ENCODE measurements at regions not wholly inside any gene's neighbourhood (a gene's known extent, or its start where the extent isn't known, plus 50 kb on each side); places are given as distances from the start of the nearest gene placed in this dataset.

DNA sequence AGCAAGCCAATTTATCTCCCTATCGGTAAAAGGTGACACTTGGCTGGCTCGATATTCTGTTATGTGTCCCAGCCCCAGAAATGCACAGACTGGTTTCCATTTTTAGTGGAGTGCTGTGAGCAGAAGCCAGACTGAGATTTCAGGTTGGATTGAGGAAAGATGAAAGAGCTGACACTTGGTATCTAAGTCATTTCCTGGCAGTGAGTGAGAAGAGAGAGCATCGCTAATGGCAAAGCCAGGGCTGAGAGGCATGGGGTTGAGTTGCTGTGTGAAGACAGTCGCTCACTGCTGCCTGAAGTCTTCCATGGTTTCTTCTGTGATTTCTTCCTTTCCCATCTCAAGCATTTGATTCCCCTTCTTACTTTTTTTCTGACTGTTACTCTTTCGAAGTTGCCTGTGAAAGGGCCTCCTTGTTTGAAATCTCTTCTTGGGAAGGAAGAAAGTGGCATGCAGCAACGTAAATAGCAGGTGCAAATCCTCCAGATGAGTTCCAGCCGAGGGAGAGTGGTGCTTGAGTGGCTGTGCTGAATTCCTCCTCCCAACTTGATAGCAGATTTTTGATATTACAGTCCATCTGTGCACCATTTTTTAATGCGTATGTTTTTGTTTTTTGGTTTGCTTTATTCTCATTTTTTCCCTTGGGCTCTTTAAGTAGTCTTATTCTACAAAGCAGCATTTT, 109.2 kb upstream of the LIMCH1 start:
- DNase-seq (ENCODE audit: low spot score), result no peak

DNA sequence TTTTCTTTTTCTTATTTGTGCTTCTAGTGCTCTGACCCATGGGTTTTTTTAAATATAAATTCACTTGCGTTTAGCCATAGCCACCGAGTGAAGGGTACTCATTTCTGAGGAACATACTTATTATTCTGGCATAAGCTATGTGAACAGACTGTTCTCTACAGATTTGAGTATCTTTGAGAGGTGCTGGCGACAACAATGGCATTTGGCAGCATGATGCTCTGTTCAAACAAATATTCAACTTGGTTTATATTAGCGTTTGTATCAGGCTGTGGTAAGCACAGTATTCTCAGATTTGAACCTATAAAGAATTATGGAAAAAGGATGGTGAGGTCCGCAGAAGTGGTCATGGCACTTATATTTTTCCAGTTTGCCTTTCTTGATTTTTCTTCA, 108.7 kb upstream of the LIMCH1 start:
- no peak for DNase-seq (ENCODE audit: low spot score)

DNA sequence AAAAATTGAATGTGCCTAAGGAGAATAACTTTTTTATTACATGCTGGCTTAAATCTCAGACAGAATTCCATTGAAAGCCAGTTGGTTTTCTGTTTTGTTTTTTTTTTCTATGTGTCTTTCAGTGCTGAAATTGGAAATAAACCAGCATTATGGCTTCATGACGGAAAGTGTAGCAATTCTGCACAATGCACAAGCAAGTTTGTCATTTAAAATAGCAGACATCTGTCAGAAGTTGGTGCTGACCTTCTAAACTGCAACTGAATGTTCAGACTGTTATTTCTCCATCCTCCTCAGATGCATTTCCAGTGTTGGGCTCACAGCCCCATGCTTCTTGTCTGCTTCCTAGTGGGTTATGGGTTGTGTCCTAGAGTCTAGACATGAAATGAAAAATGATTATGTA, 107.2 kb upstream of the LIMCH1 start:
- DNase-seq (ENCODE audit: low spot score), result no peak

DNA sequence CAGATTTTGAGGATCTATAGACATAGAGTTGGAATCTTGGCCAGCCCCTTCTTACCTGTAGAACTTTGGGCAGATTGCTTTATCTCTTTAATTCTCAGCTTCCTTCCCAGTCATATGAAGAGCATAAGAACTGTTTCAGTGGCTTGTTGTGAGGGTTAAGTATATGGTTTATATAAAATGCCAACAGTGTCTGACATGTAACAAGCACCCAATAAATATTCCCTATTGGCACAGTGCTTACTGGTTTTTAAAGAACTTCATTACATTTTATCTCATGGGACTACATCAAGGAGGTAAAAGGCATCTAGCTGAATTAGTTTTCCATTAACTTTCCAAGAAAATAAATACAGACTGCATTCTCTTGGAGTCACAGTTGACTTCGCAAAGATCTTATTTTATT, 106.7 kb upstream of the LIMCH1 start:
- DNase-seq (ENCODE audit: low spot score), result no peak

DNA sequence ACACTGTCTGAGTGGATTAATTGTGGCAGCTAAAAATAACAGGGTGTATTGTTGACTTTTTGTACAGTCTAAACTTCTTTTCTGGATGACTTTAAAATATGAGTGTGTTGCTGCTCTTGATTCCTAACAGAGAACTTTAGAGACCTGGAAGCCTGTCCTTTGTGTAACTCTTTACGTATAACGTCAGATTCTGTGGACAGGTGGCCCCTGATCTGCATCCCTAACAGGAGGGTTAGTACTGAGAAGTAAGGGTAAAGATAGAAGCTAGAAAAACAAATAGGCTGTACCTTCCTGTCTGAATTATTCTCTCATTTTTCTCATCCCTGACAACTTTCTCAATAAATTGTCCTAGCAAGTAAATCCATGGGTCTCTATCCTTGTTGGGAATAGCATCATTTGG, 105.7 kb upstream of the LIMCH1 start:
- DNase-seq (ENCODE audit: low spot score), result no peak

DNA sequence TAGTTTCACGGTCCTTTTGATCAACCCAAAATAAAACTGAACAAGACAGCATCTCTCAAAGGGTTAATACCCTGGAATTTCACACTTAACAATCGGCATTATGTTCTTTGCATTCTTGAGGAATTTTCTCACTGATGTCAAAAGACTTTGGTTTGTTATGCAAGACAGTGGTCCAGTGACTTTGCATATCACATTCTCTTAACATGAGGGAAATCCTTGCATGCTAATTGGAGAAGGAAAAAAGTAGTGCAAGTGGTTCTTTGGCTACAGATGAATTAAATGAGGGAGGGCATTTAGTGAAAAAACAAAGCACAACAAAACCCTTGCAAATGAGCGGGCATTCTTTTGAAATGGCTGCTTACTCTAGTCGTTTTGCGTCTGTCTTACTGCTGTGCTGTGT, 105.1 kb upstream of the LIMCH1 start:
- no peak for DNase-seq (ENCODE audit: low spot score)

DNA sequence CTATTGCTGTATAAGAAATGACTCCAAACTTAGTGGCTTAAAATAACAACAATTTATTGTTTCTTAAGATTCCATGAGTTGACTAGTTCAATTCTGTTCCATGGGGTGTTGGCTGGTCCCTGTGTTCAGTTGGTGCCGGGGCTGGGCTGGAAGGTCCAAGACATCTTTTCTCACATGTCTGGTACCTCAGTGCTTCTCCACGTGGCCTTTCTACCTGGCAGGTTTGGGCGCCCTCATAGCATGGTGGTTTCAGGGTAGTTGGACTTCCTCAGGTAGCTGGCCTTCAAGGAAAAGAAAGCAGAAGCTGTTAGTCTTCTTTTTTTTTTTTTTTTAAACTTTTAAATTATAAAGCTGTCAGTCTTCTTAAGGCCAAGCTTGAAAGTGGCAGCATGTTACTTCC, 104.6 kb upstream of the LIMCH1 start:
- no peak for DNase-seq (ENCODE audit: low spot score)

DNA sequence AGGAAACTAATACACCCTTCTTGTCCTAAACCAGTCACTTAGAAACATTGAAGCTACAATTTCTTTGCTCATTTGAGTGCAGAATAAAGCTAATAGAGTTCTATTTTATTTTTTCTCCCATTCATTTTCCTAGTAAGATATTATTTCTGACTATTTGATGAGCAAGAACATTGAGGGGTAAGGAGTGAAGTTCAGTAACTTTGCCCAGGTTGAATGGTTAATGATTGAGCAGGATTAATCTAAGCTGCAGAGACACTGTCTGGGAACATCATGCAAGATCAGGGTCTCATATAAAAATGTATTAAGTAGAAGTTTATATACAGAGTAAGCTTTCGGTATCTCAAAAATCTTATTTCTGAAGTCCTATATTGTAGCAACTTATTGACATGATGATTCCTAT, 102.4 kb upstream of the LIMCH1 start:
- DNase-seq (ENCODE audit: low spot score), result no peak

DNA sequence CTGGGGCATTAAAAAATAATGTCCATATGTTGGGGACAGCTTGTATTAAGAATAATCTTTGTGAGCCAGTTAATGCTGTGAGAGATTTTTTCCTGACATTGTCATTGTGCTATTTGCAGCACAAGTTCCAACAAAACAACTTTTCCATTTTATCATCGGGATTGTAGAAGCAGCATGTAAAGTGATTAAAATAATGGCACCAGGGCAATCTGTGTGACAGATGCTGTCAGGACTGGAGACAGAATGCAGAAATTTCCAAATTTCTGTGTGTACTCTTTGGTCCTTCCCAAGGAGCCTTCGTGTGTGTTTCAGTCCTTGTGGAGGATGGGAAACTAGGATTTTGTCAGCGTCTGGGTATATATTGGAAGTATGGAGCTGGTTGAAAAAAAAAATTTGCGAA, 101.5 kb upstream of the LIMCH1 start:
- no peak for DNase-seq (ENCODE audit: low spot score)

DNA sequence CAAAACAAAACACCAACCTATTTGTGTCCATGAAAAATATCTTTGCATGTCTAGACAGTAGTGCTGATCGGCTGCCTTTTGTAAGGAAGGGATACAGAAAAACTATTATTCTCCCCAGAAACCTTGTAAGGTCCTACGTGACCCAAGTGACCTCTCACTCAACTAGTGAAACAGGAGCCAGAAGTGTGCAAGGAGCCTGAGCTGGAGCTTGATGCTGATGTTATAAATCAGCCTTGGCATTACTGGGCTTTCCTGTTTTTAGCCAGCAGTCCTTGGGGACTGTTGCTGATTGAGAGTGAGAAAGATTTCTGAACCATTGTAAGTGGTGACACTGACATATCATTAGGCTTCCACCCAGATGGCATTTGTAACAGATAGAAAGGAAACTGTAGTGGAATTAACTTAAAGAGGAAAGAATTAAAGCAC, 100.8 kb upstream of the LIMCH1 start:
- DNase-seq (ENCODE audit: low spot score), result no peak

DNA sequence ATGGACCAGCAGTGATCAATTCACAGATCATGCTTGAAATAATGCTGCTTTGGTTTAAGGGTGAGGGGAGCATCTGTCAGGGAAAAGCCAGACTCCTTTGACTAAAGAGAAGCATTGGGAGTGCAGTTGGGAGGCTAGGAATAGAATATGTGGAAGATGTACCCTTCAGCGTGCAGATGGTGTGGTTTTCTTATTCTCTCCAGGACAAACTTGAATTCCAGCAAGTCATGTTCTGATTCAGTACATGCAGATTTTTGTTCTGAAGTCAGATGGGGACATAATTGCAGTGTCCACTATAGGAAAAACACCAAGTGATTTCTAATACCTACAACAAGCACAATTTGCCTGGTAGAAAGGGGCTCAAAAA, 99.0 kb upstream of the LIMCH1 start:
- DNase-seq (ENCODE audit: low spot score), result no peak

DNA sequence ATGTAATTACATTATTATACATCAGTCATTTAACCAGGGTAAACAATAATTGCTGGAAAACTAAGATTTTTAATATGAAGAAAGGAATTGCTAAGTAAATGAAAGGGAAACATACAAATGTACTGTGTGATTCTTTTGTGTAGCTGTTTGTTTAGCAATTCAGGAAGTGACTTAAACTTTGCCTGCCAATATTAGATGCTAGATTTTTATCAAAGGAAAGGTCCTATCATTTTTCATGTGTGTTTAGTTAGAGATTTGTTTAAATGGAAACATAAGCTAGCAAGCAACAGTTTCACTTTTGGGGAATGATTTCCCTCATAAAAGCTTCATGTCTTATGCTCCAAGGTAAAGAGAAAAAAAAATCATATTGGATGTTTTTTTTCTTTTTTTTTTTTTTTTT, 95.1 kb upstream of the LIMCH1 start:
- no peak for DNase-seq (ENCODE audit: low spot score)

DNA sequence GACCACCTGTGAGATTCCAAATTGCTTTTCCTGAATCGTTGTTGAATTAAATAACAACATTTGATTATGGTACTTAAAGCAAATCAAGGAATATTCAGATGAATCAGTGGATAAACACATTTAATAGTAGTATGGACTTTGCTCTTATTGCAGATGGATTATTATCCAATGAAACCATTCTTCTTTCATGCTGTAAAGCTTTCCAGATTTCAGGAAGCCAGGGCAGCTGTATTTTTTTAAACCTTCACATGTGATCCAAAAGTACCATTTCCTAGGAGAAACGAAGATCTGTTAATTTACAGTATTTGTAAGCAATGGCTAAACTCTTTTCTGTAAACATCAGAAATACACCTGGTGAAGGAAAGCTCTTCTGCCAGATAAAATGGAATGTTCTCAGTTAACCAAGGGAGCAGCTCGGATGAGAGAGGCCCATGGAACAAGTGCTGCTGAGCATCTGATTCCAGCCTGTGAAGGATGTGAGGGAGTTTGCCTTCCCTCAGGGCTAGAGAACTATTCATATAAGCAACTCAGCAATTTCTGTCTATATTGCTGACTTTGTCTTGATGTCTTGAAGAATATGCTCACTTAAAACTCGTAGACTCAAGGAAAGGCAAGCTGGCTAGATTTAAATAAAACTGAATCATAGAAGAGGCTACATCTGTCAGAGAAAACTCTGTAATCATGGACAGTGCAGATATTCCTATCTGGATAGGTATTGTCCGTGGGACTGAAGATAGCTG, 94.4 kb upstream of the LIMCH1 start:
- no peak for DNase-seq (ENCODE audit: low spot score)

DNA sequence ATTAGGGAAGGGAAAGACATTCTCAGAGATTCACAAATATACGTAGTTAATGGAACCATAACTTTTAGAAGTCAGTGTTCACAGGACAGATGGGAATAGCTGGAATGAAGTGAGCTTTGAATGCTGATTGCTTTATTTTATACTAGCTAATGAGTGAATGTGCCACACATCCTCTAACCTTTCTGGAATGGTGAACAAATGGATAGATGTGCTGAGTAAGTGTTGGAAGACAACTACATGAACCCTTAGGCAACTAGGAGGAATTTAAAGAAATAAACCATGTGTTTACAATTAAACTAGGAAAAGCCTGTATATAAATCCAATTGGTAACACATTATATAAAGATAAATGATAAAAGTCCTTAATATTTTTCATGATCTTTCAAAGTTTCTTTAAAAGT, 91.6 kb upstream of the LIMCH1 start:
- no peak for DNase-seq (ENCODE audit: low spot score)

DNA sequence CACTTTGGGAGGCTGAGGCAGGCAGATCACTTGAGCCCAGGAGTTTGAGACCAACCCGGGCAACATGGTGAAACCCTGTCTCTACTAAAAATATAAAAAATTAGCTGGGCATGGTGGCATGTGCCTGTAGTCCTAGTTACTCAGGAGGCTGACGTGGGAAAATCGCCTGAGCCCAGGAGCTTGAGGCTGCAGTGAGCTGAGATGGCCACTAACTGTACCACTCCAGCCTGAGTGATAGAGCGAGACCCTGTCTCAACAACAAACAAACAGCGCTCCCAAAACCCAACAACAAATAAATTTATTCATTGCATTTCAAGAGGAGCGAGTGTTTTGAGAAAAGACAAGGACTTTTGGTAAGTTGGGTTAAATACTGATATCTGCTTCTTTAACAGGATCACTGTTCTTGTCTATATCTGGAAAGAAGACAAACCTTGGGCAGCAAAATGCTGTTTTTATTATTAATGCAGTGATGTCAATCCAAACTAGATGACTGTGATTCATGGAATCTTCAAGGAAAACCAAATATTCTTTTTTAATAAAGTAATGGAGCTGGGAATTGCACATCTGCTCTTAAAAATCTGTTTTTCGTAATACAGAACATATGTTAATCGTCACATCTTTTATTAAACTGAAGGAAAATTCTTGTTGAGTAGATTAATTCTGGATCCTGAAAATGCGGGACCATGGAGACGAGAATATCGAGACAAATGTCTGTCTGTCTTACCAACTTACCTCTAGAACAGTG, 90.8 kb upstream of the LIMCH1 start:
- no peak for DNase-seq (ENCODE audit: low spot score)

DNA sequence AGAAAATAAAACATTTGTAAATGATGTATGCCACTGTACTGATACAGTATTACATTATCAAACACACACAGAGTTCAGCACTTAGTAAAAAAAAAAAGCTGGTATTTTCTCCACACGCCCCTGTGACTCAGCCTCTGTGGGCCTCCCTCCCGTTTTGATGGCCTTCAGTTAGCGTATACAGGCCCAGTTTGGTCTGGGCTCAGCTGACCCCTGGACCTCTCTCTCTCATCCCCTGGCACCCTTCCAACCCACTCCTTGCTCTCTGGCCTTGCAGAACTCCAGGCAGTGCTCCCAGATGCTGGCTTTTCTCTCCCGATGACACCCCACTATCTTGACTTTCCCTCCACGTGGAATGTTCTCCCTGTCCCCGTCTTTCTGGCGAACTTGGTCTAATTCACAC, 89.0 kb upstream of the LIMCH1 start:
- no peak for DNase-seq (ENCODE audit: low spot score)

DNA sequence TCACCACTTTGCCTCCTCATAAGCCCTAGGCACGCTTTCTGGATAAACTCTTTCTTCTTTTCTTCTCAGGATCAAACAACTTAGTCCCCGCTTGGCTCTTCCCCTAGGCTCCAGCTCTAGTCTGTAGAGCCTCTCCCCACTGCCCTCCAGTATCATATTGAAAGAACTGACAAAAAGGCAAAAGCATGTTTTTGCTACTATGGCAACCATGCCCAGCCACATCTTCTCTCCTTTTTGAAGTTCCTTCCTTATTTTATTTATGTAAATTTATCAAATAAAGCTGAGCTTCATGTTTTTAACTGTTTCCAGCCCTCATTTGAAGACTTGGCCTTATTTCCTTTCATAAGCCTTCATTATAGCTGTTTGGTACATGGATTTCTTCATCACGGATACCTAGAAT, 86.0 kb upstream of the LIMCH1 start:
- DNase-seq (ENCODE audit: low spot score), result no peak

DNA sequence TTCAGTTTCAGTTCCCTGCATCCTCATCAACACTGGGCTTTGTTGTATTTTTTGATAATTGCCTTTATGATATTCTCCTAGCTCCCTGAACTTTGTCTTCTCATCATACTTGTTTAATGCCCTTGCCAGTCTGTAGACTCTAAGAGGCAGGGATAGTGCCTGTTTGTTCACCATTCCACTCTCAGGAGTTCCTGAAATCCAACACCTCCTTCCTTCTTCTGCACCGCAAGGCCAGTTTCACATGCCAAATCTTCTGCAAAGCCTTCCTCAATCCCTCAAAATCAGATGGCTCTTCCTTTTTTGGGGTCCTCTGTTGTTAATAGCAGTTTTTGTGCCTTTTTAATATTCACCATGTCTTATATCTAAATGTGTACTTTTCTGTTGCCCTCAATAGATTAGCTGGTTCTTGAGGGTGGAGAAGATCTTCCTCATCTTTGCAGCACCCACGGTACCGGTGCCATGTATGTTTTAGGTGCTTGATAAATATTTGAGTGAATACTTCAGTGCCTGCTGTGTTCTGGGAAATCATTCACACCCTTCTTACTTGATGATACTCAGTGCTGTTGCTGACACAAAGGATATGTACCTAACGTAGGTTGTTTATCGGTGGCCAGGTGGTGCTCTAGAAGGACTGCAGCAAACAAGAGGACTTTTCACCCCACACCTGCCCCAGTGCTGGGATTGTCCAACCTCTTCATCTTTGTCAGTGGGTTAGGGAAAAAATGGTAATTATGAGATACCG, 85.3 kb upstream of the LIMCH1 start:
- DNase-seq (ENCODE audit: low spot score), result no peak

DNA sequence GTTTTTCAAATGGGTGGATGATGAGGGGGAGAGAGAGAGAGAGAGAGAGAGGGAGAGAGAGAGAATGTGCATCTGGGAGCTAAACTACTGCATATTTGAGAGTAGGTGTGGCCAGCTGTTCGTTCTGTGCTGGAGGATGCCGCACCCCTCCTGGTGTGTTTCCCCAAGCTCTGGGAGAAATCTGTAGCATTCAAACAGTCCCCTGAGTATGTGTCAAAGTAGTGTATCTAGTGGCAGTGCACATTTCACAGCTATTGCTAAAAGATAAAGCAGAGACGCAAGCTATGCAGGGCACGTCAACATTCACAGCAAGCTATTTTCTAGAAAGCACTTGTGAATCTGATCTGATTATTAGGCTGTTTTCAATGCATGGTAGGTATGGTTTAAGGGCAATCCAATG, 83.5 kb upstream of the LIMCH1 start:
- no peak for DNase-seq (ENCODE audit: low spot score)

DNA sequence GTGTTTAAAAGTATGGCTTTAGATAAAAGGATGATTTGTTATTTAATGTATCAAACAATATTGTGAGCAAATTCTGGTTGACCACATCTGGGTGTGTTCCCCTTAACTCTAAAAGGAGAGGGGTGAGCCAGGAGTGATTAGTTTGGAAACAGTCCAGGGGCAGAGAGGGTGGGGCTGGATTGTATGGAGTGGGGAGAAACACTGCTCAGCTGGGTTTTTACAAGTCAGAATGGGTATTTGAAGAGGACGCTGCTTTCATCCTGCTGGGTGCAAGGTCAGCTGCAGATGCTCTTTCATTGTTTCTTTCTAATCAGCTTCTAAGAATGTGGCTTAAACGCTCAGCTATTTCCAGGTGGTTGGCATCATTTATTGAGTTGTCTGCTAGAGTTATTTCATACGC, 82.8 kb upstream of the LIMCH1 start:
- no peak for DNase-seq (ENCODE audit: low spot score)

DNA sequence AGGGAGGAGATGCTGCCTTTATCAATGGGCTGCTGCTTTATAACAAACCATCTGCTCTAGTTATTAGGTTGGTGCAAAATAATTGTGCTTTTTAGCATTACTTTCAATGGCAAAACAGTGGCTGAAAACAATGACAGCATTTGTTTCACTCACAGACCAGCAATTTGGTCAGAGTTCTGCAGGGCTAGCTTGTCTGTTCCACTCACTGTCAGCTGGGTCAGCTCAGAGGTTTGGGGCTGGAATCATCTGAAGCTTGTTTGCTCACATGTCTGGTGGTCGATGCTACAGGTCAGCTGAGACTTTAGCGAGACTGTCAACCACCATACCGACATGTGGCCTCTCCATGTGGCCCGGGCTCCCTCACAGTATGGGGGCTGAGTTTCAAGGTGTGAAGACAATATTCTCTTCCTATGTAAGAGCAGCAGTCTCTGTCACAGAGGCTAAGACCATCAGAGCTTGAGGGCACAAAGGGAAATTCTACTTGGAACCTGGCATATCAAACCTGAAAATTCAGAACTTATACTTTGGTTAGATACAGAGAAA, 81.3 kb upstream of the LIMCH1 start:
- DNase-seq (ENCODE audit: low spot score), result peak; percentile 56

DNA sequence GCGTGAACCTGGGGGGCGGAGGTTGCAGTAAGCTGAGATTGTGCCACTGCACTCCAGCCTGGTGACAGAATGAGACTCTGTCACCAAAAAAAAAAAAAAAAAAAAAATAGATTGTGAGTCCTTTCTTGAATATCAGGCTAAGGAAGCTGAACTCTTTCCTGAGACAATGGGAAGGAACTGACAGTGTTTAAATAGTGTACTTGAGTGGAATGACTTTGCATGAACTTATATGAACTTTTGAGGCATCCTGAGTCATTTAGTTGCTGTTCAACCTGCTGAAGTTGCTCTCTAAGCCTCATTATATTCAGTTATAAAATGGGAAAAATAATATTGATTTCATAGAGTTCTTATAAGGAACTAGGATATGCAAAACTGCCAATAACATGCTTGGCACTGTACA, 79.3 kb upstream of the LIMCH1 start:
- no peak for DNase-seq (ENCODE audit: low spot score)

Measured in Ammon's horn (tissue), 1 donor.